Gastrocnemius medialis (tissue), 4 donors: ENCODE measurements at regions not wholly inside any gene's neighbourhood (a gene's known extent, or its start where the extent isn't known, plus 50 kb on each side); places are given as distances from the start of the nearest gene placed in this dataset.

Experiments used
- ATAC-seq, 2 donors: fragments of 150-250 bp; one replicate each; pipeline ENCODE4 v1.9.1; 2016
- DNase-seq, 2 donors: peaks; one replicate each; pipeline ENCODE4 v3.0.0-alpha.2; 2019
- H3K27ac ChIP-seq, 4 donors: fragments of 200-600 bp; sonication (generic); 1 replicate in 1 of 4; 2 replicates in 3 of 4; pipeline ENCODE4 v1.5.1; 2016 to 2018; ENCODE audit warnings: mild to moderate bottlenecking in 2 of 4, moderate library complexity in 1 of 4
- H3K27me3 ChIP-seq, 3 donors: fragments of 200-600 bp; sonication (generic) in 2 of 3; 1 replicate in 1 of 3; 2 replicates in 2 of 3; pipeline versions ENCODE4 v1.5.1 to v1.6.0; 2016 to 2019; ENCODE audit warnings: mild to moderate bottlenecking in 1 of 3, moderate library complexity in 1 of 3
- H3K36me3 ChIP-seq, 2 donors: fragments of 200-600 bp; sonication (generic) in 1 of 2; one replicate each; pipeline ENCODE4 v1.5.1; 2017 to 2018
- H3K4me1 ChIP-seq, 2 donors: fragments of 200-600 bp; sonication (generic) in 1 of 2; one replicate each; pipeline ENCODE4 v1.5.1; 2016 to 2017; ENCODE audit warnings: mild to moderate bottlenecking in 2 of 2
- H3K4me3 ChIP-seq, 4 donors: fragments of 200-600 bp; sonication (generic) in 3 of 4; 1 replicate in 1 of 4; 2 replicates in 3 of 4; pipeline ENCODE4 v1.5.1; 2016 to 2019; ENCODE audit warnings: mild to moderate bottlenecking in 2 of 4
- H3K9me3 ChIP-seq, 3 donors: fragments of 200-600 bp; sonication (generic) in 2 of 3; 1 replicate in 1 of 3; 2 replicates in 2 of 3; pipeline ENCODE4 v1.5.1; 2016 to 2019
- CTCF ChIP-seq, 5 experiments: fragments of 450-650 bp in 3 of 5; fragments of 200-600 bp in 2 of 5; sonication (generic) in 2 of 5; IDR thresholded peaks in 4 of 5; conservative IDR thresholded peaks in 1 of 5; 1 replicate in 4 of 5; 2 replicates in 1 of 5; pipeline ENCODE4 v1.5.1; 2016 to 2019; ENCODE audit warnings: antibody characterized with exemption in 5 of 5, mild to moderate bottlenecking in 3 of 5, moderate library complexity in 3 of 5
- POLR2A ChIP-seq, 2 donors: fragments of 450-650 bp; IDR thresholded peaks; one replicate each; pipeline ENCODE4 v1.6.1; 2017; ENCODE audit warnings: antibody characterized with exemption in 2 of 2, mild to moderate bottlenecking in 2 of 2, moderate library complexity in 2 of 2
- in situ Hi-C, 4 donors: fragments of 200-750 bp; cut with MboI; loops; one replicate each; pipeline versions ENCODE4 v1.15.0 to v1.8.0; 2017; ENCODE audit warnings: low sequenced_read_pairs in 4 of 4
- intact Hi-C: fragments of 100-400 bp; cut with DNase I; formaldehyde crosslinking; loops from one replicate; pipeline ENCODE4 v1.15.1; 2023; ENCODE audit warnings: low total_unique reads

- no peak overlapping the region for H3K27ac ChIP-seq
- DNase-seq (no peak), ATAC-seq (no peak)
- TF ChIP-seq POLR2A (IDR thresholded peaks at IDR 0.05) (no peak), CTCF (IDR thresholded peaks at IDR 0.05 in 4 of 5, conservative IDR thresholded peaks at IDR 0.05 in 1 of 5) (no peak)
- no peak overlapping the region for H3K4me3 ChIP-seq
- in situ Hi-C loops (no loop called here), intact Hi-C loops (no loop called here)
- no peaks in the 10 kb centered on the region for H3K36me3 ChIP-seq
- no peaks in the 10 kb centered on the region for H3K27me3 ChIP-seq
- no peaks in the 10 kb centered on the region for H3K4me1 ChIP-seq
- H3K9me3 ChIP-seq: no peaks in the 10 kb centered on the region
These were observed 153.8 kb downstream of the DCK start for GRCh38 chr4:71147261-71147660.

GRCh38 chr4:71148545-71148944, 155.1 kb downstream of the DCK start:
- no peaks in the 10 kb centered on the region for H3K9me3 ChIP-seq

GRCh38 chr4:71151054-71151453, 157.6 kb downstream of the DCK start:
- Histone ChIP-seq H3K27ac (no peak overlapping the region), H3K4me1 (no peaks in the 10 kb centered on the region), H3K9me3 (no peaks in the 10 kb centered on the region), H3K4me3 (no peak overlapping the region), H3K27me3 (no peaks in the 10 kb centered on the region), H3K36me3 (no peaks in the 10 kb centered on the region)
- no peak for TF ChIP-seq CTCF (IDR thresholded peaks at IDR 0.05 in 4 of 5, conservative IDR thresholded peaks at IDR 0.05 in 1 of 5)
- TF ChIP-seq POLR2A (IDR thresholded peaks at IDR 0.05): no peak
- in situ Hi-C loops (no loop called here), intact Hi-C loops (no loop called here)
- ATAC-seq (no peak), DNase-seq (no peak)

More at GRCh38 chr4:71148545-71148944, 155.1 kb downstream of the DCK start:
- no peak overlapping the region for H3K27ac ChIP-seq
- no peaks in the 10 kb centered on the region for H3K4me1 ChIP-seq
- TF ChIP-seq POLR2A (IDR thresholded peaks at IDR 0.05) (no peak), CTCF (IDR thresholded peaks at IDR 0.05 in 4 of 5, conservative IDR thresholded peaks at IDR 0.05 in 1 of 5) (no peak)
- intact Hi-C loops: no loop called here
- no peak for ATAC-seq
- DNase-seq: no peak
- H3K36me3 ChIP-seq: no peaks in the 10 kb centered on the region
- in situ Hi-C loops: no loop called here
- H3K4me3 ChIP-seq: no peak overlapping the region
- no peaks in the 10 kb centered on the region for H3K27me3 ChIP-seq

GRCh38 chr4:71156616-71157015, 163.2 kb downstream of the DCK start:
- DNase-seq (no peak), ATAC-seq (no peak)
- in situ Hi-C loops (no loop called here), intact Hi-C loops (no loop called here)
- TF ChIP-seq POLR2A (IDR thresholded peaks at IDR 0.05) (no peak), CTCF (IDR thresholded peaks at IDR 0.05 in 4 of 5, conservative IDR thresholded peaks at IDR 0.05 in 1 of 5) (no peak)
- H3K27ac ChIP-seq: no peak overlapping the region
- no peaks in the 10 kb centered on the region for H3K4me1 ChIP-seq
- H3K9me3 ChIP-seq: no peaks in the 10 kb centered on the region
- H3K27me3 ChIP-seq: no peaks in the 10 kb centered on the region
- no peak overlapping the region for H3K4me3 ChIP-seq
- no peaks in the 10 kb centered on the region for H3K36me3 ChIP-seq

- Histone ChIP-seq H3K27me3 (no peaks in the 10 kb centered on the region), H3K4me1 (no peaks in the 10 kb centered on the region), H3K36me3 (no peaks in the 10 kb centered on the region), H3K9me3 (no peaks in the 10 kb centered on the region), H3K27ac (no peak overlapping the region), H3K4me3 (no peak overlapping the region)
- ATAC-seq (no peak), DNase-seq (no peak)
- TF ChIP-seq POLR2A (IDR thresholded peaks at IDR 0.05) (no peak), CTCF (IDR thresholded peaks at IDR 0.05 in 4 of 5, conservative IDR thresholded peaks at IDR 0.05 in 1 of 5) (no peak)
- intact Hi-C loops (no loop called here), in situ Hi-C loops (no loop called here)
These were observed 168.9 kb downstream of the DCK start for GRCh38 chr4:71162386-71162785.
